DLD1 (cell line): ENCODE measurements at regions not wholly inside any gene's neighbourhood (a gene's known extent, or its start where the extent isn't known, plus 50 kb on each side); places are given as distances from the start of the nearest gene placed in this dataset.

Experiments used
- in situ Hi-C: cut with HindIII; loops from 2 replicates; pipeline ENCODE4 v1.10.0; 2017; ENCODE audit warnings: low sequenced_read_pairs

GRCh38 chr3:132183811-132184210 is 133.4 kb upstream of the ACP3 start:
- in situ Hi-C loops, result no loop called here

- in situ Hi-C loops, result no loop called here
Measured at GRCh38 chr3:132187746-132188145, 129.5 kb upstream of the ACP3 start.

- in situ Hi-C loops, result no loop called here
Measured at GRCh38 chr3:132189601-132190000, 127.6 kb upstream of the ACP3 start.

GRCh38 chr3:132196113-132196512 is 121.1 kb upstream of the ACP3 start:
- in situ Hi-C loops, result no loop called here

GRCh38 chr3:132198516-132198915 is 118.7 kb upstream of the ACP3 start:
- in situ Hi-C loops, result no loop called here

GRCh38 chr3:132199451-132199850 is 117.8 kb upstream of the ACP3 start:
- in situ Hi-C loops, result no loop called here

GRCh38 chr3:132202586-132202985 is 114.6 kb upstream of the ACP3 start:
- in situ Hi-C loops, result no loop called here

- in situ Hi-C loops, result no loop called here
Measured at GRCh38 chr3:132203889-132204596, 113.2 kb upstream of the ACP3 start.

GRCh38 chr3:132205609-132206008 is 111.6 kb upstream of the ACP3 start:
- in situ Hi-C loops, result no loop called here

- in situ Hi-C loops, result no loop called here
Measured at GRCh38 chr3:132209855-132210254, 107.4 kb upstream of the ACP3 start.

GRCh38 chr3:132210476-132211346 is 106.5 kb upstream of the ACP3 start:
- in situ Hi-C loops, result no loop called here

- in situ Hi-C loops, result no loop called here
Measured at GRCh38 chr3:132211896-132212295, 105.3 kb upstream of the ACP3 start.

- in situ Hi-C loops, result no loop called here
Measured at GRCh38 chr3:132218817-132219755, 98.1 kb upstream of the ACP3 start.

GRCh38 chr3:132220986-132221385 is 96.2 kb upstream of the ACP3 start:
- in situ Hi-C loops, result no loop called here

- in situ Hi-C loops, result no loop called here
Measured at GRCh38 chr3:132222868-132223538, 94.2 kb upstream of the ACP3 start.

- in situ Hi-C loops, result no loop called here
Measured at GRCh38 chr3:132225664-132226063, 91.5 kb upstream of the ACP3 start.

- in situ Hi-C loops, result no loop called here
Measured at GRCh38 chr3:132228923-132229322, 88.3 kb upstream of the ACP3 start.

- in situ Hi-C loops, result no loop called here
Measured at GRCh38 chr3:132229641-132230040, 87.6 kb upstream of the ACP3 start.

- in situ Hi-C loops, result no loop called here
Measured at GRCh38 chr3:132230156-132231000, 86.8 kb upstream of the ACP3 start.

- in situ Hi-C loops, result no loop called here
Measured at GRCh38 chr3:132231633-132232032, 85.6 kb upstream of the ACP3 start.
